ENCODE measurements at regions not wholly inside any gene's neighbourhood (a gene's known extent, or its start where the extent isn't known, plus 50 kb on each side); places are given as distances from the start of the nearest gene placed in this dataset.
"Not testable (repeated sequence)": the region's sequence is repeated elsewhere in the genome, so short reads cannot be mapped to it uniquely, and the experiment has no call there.

- DNase-seq (ENCODE audit: low read depth in 2 of 2), result no peak
These were observed 106.7 kb downstream of the LEPR start for GRCh38 chr1:65527190-65527589.

GRCh38 chr1:65527707-65528503, 107.4 kb downstream of the LEPR start:
- no peak for DNase-seq (ENCODE audit: low read depth in 2 of 2)

GRCh38 chr1:65531972-65532570, 111.6 kb downstream of the LEPR start:
- no peak for DNase-seq (ENCODE audit: low read depth in 2 of 2)

GRCh38 chr1:65535981-65536380, 115.5 kb downstream of the LEPR start:
- no peak for DNase-seq (ENCODE audit: low read depth in 2 of 2)

GRCh38 chr1:65538086-65538485, 117.6 kb downstream of the LEPR start:
- no peak for DNase-seq (ENCODE audit: low read depth in 2 of 2)

- DNase-seq (ENCODE audit: low read depth in 2 of 2), result no peak
These were observed 118.2 kb downstream of the LEPR start for GRCh38 chr1:65538664-65539063.

GRCh38 chr1:65539266-65540131, 119.0 kb downstream of the LEPR start:
- DNase-seq (ENCODE audit: low read depth in 2 of 2), result no peak

- no peak for DNase-seq (ENCODE audit: low read depth in 2 of 2)
These were observed 120.7 kb downstream of the LEPR start for GRCh38 chr1:65541161-65541560.

- no peak for DNase-seq (ENCODE audit: low read depth in 2 of 2)
These were observed 121.4 kb downstream of the LEPR start for GRCh38 chr1:65541865-65542264.

GRCh38 chr1:65542592-65542991, 122.1 kb downstream of the LEPR start:
- DNase-seq (ENCODE audit: low read depth in 2 of 2), result not testable (repeated sequence)

- not testable (repeated sequence) for DNase-seq (ENCODE audit: low read depth in 2 of 2)
These were observed 130.0 kb downstream of the LEPR start for GRCh38 chr1:65550306-65551010.

GRCh38 chr1:65552484-65552883, 132.0 kb downstream of the LEPR start:
- DNase-seq (ENCODE audit: low read depth in 2 of 2), result not testable (repeated sequence)

- not testable (repeated sequence) for DNase-seq (ENCODE audit: low read depth in 2 of 2)
These were observed 133.8 kb downstream of the LEPR start for GRCh38 chr1:65554086-65554764.

GRCh38 chr1:65554829-65555228, 134.4 kb downstream of the LEPR start:
- no peak for DNase-seq (ENCODE audit: low read depth in 2 of 2)

- no peak for DNase-seq (ENCODE audit: low read depth in 2 of 2)
These were observed 137.7 kb downstream of the LEPR start for GRCh38 chr1:65558215-65558614.

- DNase-seq (ENCODE audit: low read depth in 2 of 2), result no peak
These were observed 144.0 kb downstream of the LEPR start for GRCh38 chr1:65564493-65564892.

GRCh38 chr1:65568285-65568684, 147.8 kb downstream of the LEPR start:
- no peak for DNase-seq (ENCODE audit: low read depth in 2 of 2)

- DNase-seq (ENCODE audit: low read depth in 2 of 2), result no peak
These were observed 152.4 kb downstream of the LEPR start for GRCh38 chr1:65572701-65573421.

GRCh38 chr1:65577278-65577677, 156.8 kb downstream of the LEPR start:
- no peak for DNase-seq (ENCODE audit: low read depth in 2 of 2)

GRCh38 chr1:65577982-65578381, 157.5 kb downstream of the LEPR start:
- not testable (repeated sequence) for DNase-seq (ENCODE audit: low read depth in 2 of 2)

- no peak for DNase-seq (ENCODE audit: low read depth in 2 of 2)
These were observed 160.7 kb downstream of the LEPR start for GRCh38 chr1:65581119-65581518.
